ENCODE measurements at regions not wholly inside any gene's neighbourhood (a gene's known extent, or its start where the extent isn't known, plus 50 kb on each side); places are given as distances from the start of the nearest gene placed in this dataset.

DNA sequence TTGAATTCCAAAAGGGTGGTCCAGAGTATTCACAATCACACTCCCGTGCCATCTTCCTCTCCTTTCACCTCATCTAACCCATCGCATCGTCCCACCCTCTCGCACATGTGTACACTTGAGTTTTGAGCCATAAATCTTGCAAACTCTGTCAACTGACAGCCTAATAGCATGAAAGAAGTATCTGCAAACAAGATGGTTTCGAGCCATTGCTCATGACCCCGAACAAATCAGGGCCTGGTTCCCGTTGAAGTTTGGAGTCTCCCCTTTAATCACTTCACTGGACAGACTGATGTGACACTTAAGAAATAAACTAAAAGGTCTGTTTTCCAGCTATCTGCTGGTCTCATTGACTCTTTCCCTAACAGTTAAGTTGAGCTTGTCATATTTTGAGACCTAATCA is 223.6 kb upstream of the SOX5 start:
- H3K4me1 Mint-ChIP-seq: no peaks in the 10 kb centered on the region
- H3K27ac Mint-ChIP-seq: no peak overlapping the region
- Histone ChIP-seq H3K27me3 (ENCODE audit: control insufficient read depth, insufficient read depth, low read length) (no peaks in the 10 kb centered on the region), H3K4me3 (ENCODE audit: low read length) (no peak overlapping the region), H3K27ac (ENCODE audit: low read length) (no peak overlapping the region), H3K4me1 (ENCODE audit: control insufficient read depth, insufficient read depth, low read length) (no peaks in the 10 kb centered on the region), H3K9me3 (ENCODE audit: control insufficient read depth, insufficient read depth, low read length) (peaks cover 2% of the 10 kb centered on the region), H3K36me3 (ENCODE audit: control insufficient read depth, insufficient read depth, low read length) (no peaks in the 10 kb centered on the region)
- DNase-seq (no peak), ATAC-seq (no peak)
- H3K9me3 Mint-ChIP-seq: peaks cover 3% of the 10 kb centered on the region in 2 donors
- H3K36me3 Mint-ChIP-seq: no peaks in the 10 kb centered on the region
- H3K27me3 Mint-ChIP-seq (ENCODE audit: low read depth in 2 of 2): no peaks in the 10 kb centered on the region
- 80% methylated on average over 7 of the region's 7 CpGs for WGBS (ENCODE audit: insufficient coverage)
- H3K4me3 Mint-ChIP-seq: no peak overlapping the region
- TF ChIP-seq, protein P1, sequence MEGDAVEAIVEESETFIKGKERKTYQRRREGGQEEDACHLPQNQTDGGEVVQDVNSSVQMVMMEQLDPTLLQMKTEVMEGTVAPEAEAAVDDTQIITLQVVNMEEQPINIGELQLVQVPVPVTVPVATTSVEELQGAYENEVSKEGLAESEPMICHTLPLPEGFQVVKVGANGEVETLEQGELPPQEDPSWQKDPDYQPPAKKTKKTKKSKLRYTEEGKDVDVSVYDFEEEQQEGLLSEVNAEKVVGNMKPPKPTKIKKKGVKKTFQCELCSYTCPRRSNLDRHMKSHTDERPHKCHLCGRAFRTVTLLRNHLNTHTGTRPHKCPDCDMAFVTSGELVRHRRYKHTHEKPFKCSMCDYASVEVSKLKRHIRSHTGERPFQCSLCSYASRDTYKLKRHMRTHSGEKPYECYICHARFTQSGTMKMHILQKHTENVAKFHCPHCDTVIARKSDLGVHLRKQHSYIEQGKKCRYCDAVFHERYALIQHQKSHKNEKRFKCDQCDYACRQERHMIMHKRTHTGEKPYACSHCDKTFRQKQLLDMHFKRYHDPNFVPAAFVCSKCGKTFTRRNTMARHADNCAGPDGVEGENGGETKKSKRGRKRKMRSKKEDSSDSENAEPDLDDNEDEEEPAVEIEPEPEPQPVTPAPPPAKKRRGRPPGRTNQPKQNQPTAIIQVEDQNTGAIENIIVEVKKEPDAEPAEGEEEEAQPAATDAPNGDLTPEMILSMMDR (IDR thresholded peaks at IDR 0.05): no peak
- intact Hi-C loops (cut with micrococcal nuclease): no loop called here

DNA sequence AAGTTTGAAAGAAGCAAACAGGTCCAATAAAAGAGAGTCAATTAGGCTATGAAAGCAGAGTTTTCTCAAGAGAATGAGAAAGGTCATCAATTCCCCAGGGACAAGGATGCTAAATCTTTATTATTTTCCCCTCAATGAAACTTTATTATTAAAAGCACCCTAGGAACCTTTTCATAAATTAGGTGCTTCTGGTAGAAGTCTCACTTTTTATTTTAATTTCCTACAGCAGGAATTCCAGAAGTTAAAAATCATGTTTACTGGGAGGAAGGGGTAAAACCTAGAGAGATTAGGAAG is 223.2 kb upstream of the SOX5 start:
- H3K4me3 ChIP-seq (ENCODE audit: low read length): no peak overlapping the region
- peaks cover 2% of the 10 kb centered on the region for H3K9me3 ChIP-seq (ENCODE audit: control insufficient read depth, insufficient read depth, low read length)
- H3K27me3 ChIP-seq (ENCODE audit: control insufficient read depth, insufficient read depth, low read length): no peaks in the 10 kb centered on the region
- intact Hi-C loops (cut with micrococcal nuclease): no loop called here
- Mint-ChIP-seq H3K27ac (no peak overlapping the region), H3K9me3 (peaks cover 3% of the 10 kb centered on the region in 2 donors), H3K4me1 (no peaks in the 10 kb centered on the region), H3K36me3 (no peaks in the 10 kb centered on the region), H3K27me3 (ENCODE audit: low read depth in 2 of 2) (no peaks in the 10 kb centered on the region), H3K4me3 (no peak overlapping the region)
- H3K4me1 ChIP-seq (ENCODE audit: control insufficient read depth, insufficient read depth, low read length): no peaks in the 10 kb centered on the region
- no peak for DNase-seq
- TF ChIP-seq, protein P1 (IDR thresholded peaks at IDR 0.05): no peak
- no peaks in the 10 kb centered on the region for H3K36me3 ChIP-seq (ENCODE audit: control insufficient read depth, insufficient read depth, low read length)
- no peak overlapping the region for H3K27ac ChIP-seq (ENCODE audit: low read length)
- ATAC-seq: no peak

DNA sequence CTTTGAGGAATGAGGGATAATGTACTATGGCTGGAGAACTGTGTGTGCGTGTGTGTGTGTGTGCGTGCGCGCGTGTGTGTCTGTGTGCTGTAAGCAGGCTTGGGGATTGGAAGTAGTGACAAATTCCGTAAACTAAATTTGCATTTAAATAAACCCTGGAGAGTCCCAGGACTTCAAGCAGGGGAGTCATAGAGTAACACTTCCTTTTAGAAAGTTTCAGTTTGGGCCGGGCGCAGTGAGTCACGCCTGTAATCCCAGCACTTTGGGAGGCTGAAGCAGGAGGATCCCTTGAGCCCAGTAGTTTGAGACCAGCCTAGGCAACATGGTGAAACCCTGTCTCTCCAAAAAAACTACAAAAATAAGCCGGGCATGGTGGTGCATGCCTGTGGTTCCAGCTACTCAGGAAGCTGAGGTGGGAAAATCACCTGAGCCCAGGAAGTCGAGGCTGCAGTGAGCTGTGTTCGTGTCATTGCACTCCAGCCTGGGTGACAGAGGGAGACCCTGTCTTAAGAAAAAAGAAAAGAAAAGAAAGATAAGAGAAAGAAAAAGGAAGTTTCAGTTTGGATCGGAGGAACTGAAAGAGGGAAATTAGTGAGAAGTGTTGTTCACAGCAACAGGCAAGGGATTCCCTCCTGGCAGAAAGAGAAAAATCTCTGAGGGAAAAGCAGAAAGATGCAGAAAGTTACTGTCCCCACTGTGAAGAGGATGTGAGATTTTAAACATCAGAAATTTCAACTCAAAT is 222.7 kb upstream of the SOX5 start:
- Histone ChIP-seq H3K36me3 (ENCODE audit: control insufficient read depth, insufficient read depth, low read length) (no peaks in the 10 kb centered on the region), H3K27me3 (ENCODE audit: control insufficient read depth, insufficient read depth, low read length) (no peaks in the 10 kb centered on the region), H3K27ac (ENCODE audit: low read length) (no peak overlapping the region), H3K4me1 (ENCODE audit: control insufficient read depth, insufficient read depth, low read length) (no peaks in the 10 kb centered on the region), H3K4me3 (ENCODE audit: low read length) (no peak overlapping the region), H3K9me3 (ENCODE audit: control insufficient read depth, insufficient read depth, low read length) (peaks cover 2% of the 10 kb centered on the region)
- Mint-ChIP-seq H3K36me3 (no peaks in the 10 kb centered on the region), H3K4me1 (no peaks in the 10 kb centered on the region), H3K27me3 (ENCODE audit: low read depth in 2 of 2) (no peaks in the 10 kb centered on the region), H3K9me3 (peaks cover 3% of the 10 kb centered on the region in 2 donors), H3K27ac (no peak overlapping the region), H3K4me3 (no peak overlapping the region)
- DNase-seq (no peak), ATAC-seq (no peak)
- intact Hi-C loops (cut with micrococcal nuclease): no loop called here
- WGBS (ENCODE audit: insufficient coverage): 69% methylated on average over 13 of the region's 13 CpGs
- TF ChIP-seq, protein P1 (IDR thresholded peaks at IDR 0.05): no peak

DNA sequence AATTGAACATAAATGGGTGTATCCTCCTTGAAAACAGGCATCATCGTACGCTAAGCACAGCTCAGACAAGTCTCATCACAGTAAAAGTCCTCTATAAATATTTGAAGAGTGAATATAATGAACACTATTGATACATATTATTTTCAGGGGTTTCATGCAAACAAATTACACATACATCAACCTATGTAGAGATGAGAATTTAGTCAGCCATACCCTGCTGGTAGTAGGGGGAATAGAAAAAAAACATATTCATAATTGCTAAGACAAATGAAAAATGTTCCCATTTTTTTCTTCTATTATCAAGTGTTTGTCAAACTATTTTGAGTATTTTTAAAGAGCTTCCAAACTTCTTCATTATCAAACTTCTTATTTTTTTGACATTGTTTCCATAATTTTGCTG is 205.6 kb upstream of the SOX5 start:
- Mint-ChIP-seq H3K4me1 (no peaks in the 10 kb centered on the region), H3K4me3 (no peak overlapping the region), H3K36me3 (no peaks in the 10 kb centered on the region), H3K9me3 (peaks cover 3 to 6% of the 10 kb centered on the region in 2 donors), H3K27ac (no peak overlapping the region), H3K27me3 (ENCODE audit: low read depth in 2 of 2) (no peaks in the 10 kb centered on the region)
- H3K27ac ChIP-seq (ENCODE audit: low read length): no peak overlapping the region
- ATAC-seq: no peak
- H3K27me3 ChIP-seq (ENCODE audit: control insufficient read depth, insufficient read depth, low read length): no peaks in the 10 kb centered on the region
- no peaks in the 10 kb centered on the region for H3K4me1 ChIP-seq (ENCODE audit: control insufficient read depth, insufficient read depth, low read length)
- DNase-seq: no peak
- TF ChIP-seq, protein P1 (IDR thresholded peaks at IDR 0.05): no peak
- no peak overlapping the region for H3K4me3 ChIP-seq (ENCODE audit: low read length)
- H3K36me3 ChIP-seq (ENCODE audit: control insufficient read depth, insufficient read depth, low read length): no peaks in the 10 kb centered on the region
- H3K9me3 ChIP-seq (ENCODE audit: control insufficient read depth, insufficient read depth, low read length): no peaks in the 10 kb centered on the region
- intact Hi-C loops (cut with micrococcal nuclease): no loop called here
- no CpG with 5 or more reads among the region's 2 CpGs for WGBS (ENCODE audit: insufficient coverage)
